ENCODE measurements at regions not wholly inside any gene's neighbourhood (a gene's known extent, or its start where the extent isn't known, plus 50 kb on each side); places are given as distances from the start of the nearest gene placed in this dataset.

GRCh38 chr16:25416002-25416401 is 158.4 kb upstream of the ZKSCAN2 start:
- TF ChIP-seq EZH2phosphoT487 (IDR thresholded peaks at IDR 0.05; ENCODE audit: low read depth) (no peak), CTCF (IDR thresholded peaks at IDR 0.05; ENCODE audit: low read depth, low read length) (no peak)
